ENCODE measurements at regions not wholly inside any gene's neighbourhood (a gene's known extent, or its start where the extent isn't known, plus 50 kb on each side); places are given as distances from the start of the nearest gene placed in this dataset.
"Not testable (repeated sequence)": the region's sequence is repeated elsewhere in the genome, so short reads cannot be mapped to it uniquely, and the experiment has no call there.

DNA sequence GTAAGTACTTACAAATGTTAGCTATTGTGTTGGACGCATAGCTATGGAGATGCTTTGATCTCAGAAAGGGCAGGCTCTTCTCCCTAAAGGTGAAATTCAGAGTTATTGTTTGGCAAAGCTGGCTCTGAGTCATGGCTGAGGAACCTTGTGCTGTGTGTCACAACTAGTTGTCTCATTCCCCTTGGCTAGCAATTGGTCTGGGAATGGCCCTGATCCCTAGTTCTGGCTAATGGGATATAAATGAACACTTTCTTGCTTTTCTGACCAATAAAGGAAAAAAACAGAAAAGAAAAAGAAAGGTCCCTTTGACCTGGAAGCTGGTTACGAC, 210.6 kb downstream of the MAP2K4 start:
- no peak for TF ChIP-seq CTCF (conservative IDR thresholded peaks at IDR 0.05)
- no peak for TF ChIP-seq ZFX (IDR thresholded peaks at IDR 0.05)
- H3K27ac ChIP-seq: no peak overlapping the region

DNA sequence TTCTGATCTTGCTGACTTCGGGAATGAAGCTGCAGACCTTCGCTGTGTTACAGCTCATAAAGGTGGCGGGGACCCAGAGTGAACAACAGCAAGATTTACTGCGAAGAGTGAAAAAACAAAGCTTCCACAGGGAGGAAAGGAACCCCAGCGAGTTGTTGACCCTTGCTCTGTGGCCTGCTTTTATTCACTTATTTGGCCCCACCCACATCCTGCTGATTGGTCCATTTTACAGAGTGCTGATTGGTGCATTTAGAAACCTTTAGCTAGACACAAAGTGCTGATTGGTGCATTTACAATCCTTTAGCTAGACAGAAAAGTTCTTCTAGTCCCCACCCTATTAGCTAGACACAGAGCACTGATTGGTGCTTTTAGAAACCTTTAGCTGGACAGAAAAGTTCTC, 218.3 kb downstream of the MAP2K4 start:
- H3K27ac ChIP-seq: not testable (repeated sequence)

DNA sequence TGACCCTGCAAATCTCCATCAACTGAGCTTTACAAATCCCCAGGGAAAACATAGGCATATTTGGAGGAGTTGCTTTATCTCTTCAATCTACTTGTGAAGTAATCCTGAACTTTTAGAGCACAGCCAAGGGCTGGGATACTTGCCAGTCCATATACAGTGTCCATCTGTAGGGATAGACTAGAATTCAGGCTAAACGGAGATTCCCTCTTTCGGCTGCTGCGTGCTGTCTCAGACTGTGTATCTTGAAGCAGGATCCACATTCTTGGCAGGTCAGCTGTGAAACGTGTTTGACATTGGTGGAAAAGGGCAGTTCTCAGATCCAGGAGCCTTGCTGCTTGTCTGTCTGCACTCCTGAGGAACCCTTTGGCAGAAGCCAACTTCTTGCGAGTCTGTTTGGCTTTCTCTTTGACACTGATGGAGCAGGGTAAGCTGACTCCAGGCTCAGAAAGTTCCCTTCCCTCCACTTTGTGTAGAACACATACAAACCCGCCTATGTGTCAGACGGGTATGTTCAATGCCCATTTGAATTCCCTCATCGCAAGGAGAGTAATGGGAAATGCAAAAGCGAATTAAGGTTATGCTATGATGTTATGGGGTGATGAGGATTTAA, 221.8 kb downstream of the MAP2K4 start:
- no peak overlapping the region for H3K27ac ChIP-seq
- TF ChIP-seq ZFX (IDR thresholded peaks at IDR 0.05) (no peak), CTCF (conservative IDR thresholded peaks at IDR 0.05) (no peak)

GRCh38 chr17:12247761-12248160, 227.1 kb downstream of the MAP2K4 start:
- no peak overlapping the region for H3K27ac ChIP-seq
- TF ChIP-seq ZFX (IDR thresholded peaks at IDR 0.05): no peak
- TF ChIP-seq CTCF (conservative IDR thresholded peaks at IDR 0.05): no peak

DNA sequence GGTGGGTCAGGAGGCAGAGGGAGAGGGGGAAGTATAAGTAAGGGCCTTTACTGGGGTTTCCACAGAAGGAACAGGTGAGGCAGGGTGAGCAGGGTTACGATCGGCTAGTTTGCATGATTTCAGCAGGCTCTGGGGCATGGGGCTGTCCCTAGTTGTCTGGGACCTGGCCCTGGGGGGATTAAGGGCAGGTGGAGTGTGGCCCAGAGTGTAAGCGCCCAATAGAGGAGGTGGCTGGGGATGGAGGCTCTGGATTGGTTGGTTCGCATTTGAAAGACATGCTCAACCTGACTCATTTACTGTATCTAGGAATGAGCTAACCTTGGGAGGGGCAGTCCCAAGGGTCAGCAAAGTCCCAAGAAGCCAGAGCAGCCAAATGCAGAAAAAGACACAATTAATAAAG, 230.3 kb downstream of the MAP2K4 start:
- no peak for TF ChIP-seq ZFX (IDR thresholded peaks at IDR 0.05)
- H3K27ac ChIP-seq: no peak overlapping the region

DNA sequence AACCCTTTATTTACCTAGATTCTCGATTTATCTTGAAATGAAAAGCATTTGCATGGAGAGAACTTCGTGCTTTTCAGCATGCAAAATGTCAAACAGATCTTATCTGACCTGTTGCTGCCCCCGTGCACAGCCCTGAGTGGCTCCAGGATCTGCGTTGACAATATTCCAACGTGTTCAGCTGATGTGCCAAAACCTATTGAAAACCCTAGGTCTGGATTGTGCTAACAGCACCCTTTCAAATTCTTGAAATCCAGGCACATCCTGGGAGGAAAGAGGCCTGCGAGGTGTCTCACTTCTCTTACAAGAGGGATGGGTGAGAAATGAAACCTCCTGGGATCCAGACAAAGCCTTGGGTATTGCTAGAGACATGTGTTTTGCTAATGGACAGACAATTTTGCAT, 231.8 kb downstream of the MAP2K4 start:
- no peak overlapping the region for H3K27ac ChIP-seq
- TF ChIP-seq CTCF (conservative IDR thresholded peaks at IDR 0.05): no peak

GRCh38 chr17:12254460-12254859, 233.8 kb downstream of the MAP2K4 start:
- TF ChIP-seq CTCF (conservative IDR thresholded peaks at IDR 0.05) (no peak), ZFX (IDR thresholded peaks at IDR 0.05) (no peak)
- no peak overlapping the region for H3K27ac ChIP-seq

GRCh38 chr17:12256380-12256995, 235.8 kb downstream of the MAP2K4 start:
- no peak overlapping the region for H3K27ac ChIP-seq
- peak; percentile 92 for TF ChIP-seq CTCF (conservative IDR thresholded peaks at IDR 0.05)
- TF ChIP-seq ZFX (IDR thresholded peaks at IDR 0.05): no peak

All from C4-2B (cell line).